WTC11 (cell line): ENCODE measurements at regions not wholly inside any gene's neighbourhood (a gene's known extent, or its start where the extent isn't known, plus 50 kb on each side); places are given as distances from the start of the nearest gene placed in this dataset.

Experiments used
- CREB1 ChIP-seq: sonication (generic); formaldehyde crosslinking; IDR thresholded peaks from 2 replicates; pipeline ENCODE4 v1.8.0; 2023; ENCODE audit warnings: mild to moderate bottlenecking, missing genetic modification reagents
- JUN ChIP-seq: sonication (generic); formaldehyde crosslinking; IDR thresholded peaks from 2 replicates; pipeline ENCODE4 v1.8.0; 2023; ENCODE audit warnings: mild to moderate bottlenecking, missing genetic modification reagents
- MAX ChIP-seq: sonication (generic); formaldehyde crosslinking; IDR thresholded peaks from 2 replicates; pipeline ENCODE4 v1.8.0; 2022; ENCODE audit warnings: mild to moderate bottlenecking, missing genetic modification reagents
- MYBL2 ChIP-seq: sonication (generic); formaldehyde crosslinking; IDR thresholded peaks from 2 replicates; pipeline ENCODE4 v1.8.1; 2023; ENCODE audit warnings: mild to moderate bottlenecking, moderate library complexity, missing genetic modification reagents
- SP1 ChIP-seq: sonication (generic); formaldehyde crosslinking; conservative IDR thresholded peaks from 2 replicates; pipeline ENCODE4 v1.8.1; 2022; ENCODE audit warnings: missing genetic modification reagents
- ZNF281 ChIP-seq: sonication (generic); formaldehyde crosslinking; IDR thresholded peaks from 2 replicates; pipeline ENCODE4 v1.8.0; 2023; ENCODE audit warnings: mild to moderate bottlenecking, missing genetic modification reagents
- TF ChIP-seq, protein P1 (sequence below): sonication (generic); formaldehyde crosslinking; IDR thresholded peaks from 2 replicates; pipeline ENCODE4 v1.8.1; 2022; ENCODE audit warnings: missing genetic modification reagents, borderline replicate concordance
- TF ChIP-seq, protein P2 (sequence below): fragments of 200-600 bp; IDR thresholded peaks from 2 replicates; pipeline ENCODE4 v1.8.0; 2022; ENCODE audit warnings: antibody characterized with exemption

DNA sequence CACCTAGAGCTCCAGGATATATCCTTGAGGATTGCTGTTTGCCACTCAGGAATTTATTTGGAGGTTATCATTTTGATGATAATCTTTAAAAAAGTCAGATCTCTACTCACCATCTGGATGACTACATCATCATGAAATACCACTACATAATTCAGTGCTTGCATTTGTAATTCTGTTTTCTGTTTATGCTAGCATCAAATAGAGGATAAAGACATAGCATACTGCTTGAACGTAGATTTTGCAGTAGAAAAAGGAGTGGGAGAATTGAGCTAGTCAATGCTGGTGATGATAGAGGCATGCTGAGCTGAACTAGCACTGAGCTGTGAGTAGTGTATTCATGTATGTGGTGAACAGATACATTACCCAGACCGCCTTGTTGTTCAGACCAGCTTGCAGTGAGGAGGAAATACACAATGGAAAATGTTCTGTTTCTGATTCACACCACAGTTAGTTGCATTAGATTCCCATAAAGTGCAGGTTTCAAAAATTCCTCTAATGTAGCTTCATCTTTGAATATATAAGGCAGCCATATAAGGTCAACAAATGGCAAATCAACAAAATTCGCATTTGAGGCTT, 68.8 kb upstream of the CDC42EP3 start:
- TF ChIP-seq JUN (CRISPR knock-in tag) = no peak
- TF ChIP-seq, protein P1, sequence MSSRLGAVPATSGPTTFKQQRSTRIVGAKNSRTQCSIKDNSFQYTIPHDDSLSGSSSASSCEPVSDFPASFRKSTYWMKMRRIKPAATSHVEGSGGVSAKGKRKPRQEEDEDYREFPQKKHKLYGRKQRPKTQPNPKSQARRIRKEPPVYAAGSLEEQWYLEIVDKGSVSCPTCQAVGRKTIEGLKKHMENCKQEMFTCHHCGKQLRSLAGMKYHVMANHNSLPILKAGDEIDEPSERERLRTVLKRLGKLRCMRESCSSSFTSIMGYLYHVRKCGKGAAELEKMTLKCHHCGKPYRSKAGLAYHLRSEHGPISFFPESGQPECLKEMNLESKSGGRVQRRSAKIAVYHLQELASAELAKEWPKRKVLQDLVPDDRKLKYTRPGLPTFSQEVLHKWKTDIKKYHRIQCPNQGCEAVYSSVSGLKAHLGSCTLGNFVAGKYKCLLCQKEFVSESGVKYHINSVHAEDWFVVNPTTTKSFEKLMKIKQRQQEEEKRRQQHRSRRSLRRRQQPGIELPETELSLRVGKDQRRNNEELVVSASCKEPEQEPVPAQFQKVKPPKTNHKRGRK = no peak
- TF ChIP-seq, protein P2, sequence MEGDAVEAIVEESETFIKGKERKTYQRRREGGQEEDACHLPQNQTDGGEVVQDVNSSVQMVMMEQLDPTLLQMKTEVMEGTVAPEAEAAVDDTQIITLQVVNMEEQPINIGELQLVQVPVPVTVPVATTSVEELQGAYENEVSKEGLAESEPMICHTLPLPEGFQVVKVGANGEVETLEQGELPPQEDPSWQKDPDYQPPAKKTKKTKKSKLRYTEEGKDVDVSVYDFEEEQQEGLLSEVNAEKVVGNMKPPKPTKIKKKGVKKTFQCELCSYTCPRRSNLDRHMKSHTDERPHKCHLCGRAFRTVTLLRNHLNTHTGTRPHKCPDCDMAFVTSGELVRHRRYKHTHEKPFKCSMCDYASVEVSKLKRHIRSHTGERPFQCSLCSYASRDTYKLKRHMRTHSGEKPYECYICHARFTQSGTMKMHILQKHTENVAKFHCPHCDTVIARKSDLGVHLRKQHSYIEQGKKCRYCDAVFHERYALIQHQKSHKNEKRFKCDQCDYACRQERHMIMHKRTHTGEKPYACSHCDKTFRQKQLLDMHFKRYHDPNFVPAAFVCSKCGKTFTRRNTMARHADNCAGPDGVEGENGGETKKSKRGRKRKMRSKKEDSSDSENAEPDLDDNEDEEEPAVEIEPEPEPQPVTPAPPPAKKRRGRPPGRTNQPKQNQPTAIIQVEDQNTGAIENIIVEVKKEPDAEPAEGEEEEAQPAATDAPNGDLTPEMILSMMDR = no peak
- no peak for TF ChIP-seq CREB1 (CRISPR knock-in tag)
- no peak for TF ChIP-seq MYBL2 (CRISPR knock-in tag)
- TF ChIP-seq SP1 (CRISPR knock-in tag) = no peak
- no peak for TF ChIP-seq ZNF281 (CRISPR knock-in tag)
- TF ChIP-seq MAX = no peak
